ENCODE measurements at regions not wholly inside any gene's neighbourhood (a gene's known extent, or its start where the extent isn't known, plus 50 kb on each side); places are given as distances from the start of the nearest gene placed in this dataset.

GRCh38 chr16:79535130-79535529 lies 65.4 kb downstream of the MAF start:
- H4K91ac ChIP-seq (ENCODE audit: insufficient read depth, low read depth, low read length): no peak overlapping the region
- intact Hi-C loops (cut with micrococcal nuclease): no loop called here
- no peak overlapping the region for H3K4me2 ChIP-seq (ENCODE audit: low read depth, low read length)
- ChIA-PET POLR2A (ENCODE audit: unreplicated experiment) (no interaction called here), CTCF (no interaction called here)
- H2BK20ac ChIP-seq (ENCODE audit: low read depth, low read length): no peak overlapping the region
- no peak overlapping the region for H3K27ac ChIP-seq (ENCODE audit: insufficient read depth, low read length)
- H4K8ac ChIP-seq (ENCODE audit: low read depth in 2 of 2, low read length in 2 of 2): no peak overlapping the region
- TF ChIP-seq SMC3 (IDR thresholded peaks at IDR 0.05; ENCODE audit: low read depth, low read length) (no peak), ELK1 (IDR thresholded peaks at IDR 0.05; ENCODE audit: borderline replicate concordance, low read depth, low read length) (no peak), POLR2A (IDR thresholded peaks at IDR 0.05; ENCODE audit: low read depth, low read length) (no peak), CTCF (conservative IDR thresholded peaks at IDR 0.05; ENCODE audit: low read depth, low read length) (no peak), RCOR1 (IDR thresholded peaks at IDR 0.05; ENCODE audit: insufficient replicate concordance, low read length) (no peak), MXI1 (IDR thresholded peaks at IDR 0.05; ENCODE audit: borderline replicate concordance, low read depth, low read length) (no peak), CEBPB (IDR thresholded peaks at IDR 0.05; ENCODE audit: low read depth, low read length) (no peak), RFX5 (IDR thresholded peaks at IDR 0.05; ENCODE audit: low read depth, low read length) (no peak), MAFK (IDR thresholded peaks at IDR 0.05; ENCODE audit: low read depth, low read length) (no peak), FOS (IDR thresholded peaks at IDR 0.05; ENCODE audit: low read depth, low read length) (no peak), USF2 (IDR thresholded peaks at IDR 0.05; ENCODE audit: low read depth, low read length) (no peak), BHLHE40 (IDR thresholded peaks at IDR 0.05; ENCODE audit: low read depth, low read length) (no peak), NFE2L2 (IDR thresholded peaks at IDR 0.05; ENCODE audit: low read depth, low read length) (no peak), RAD21 (IDR thresholded peaks at IDR 0.05; ENCODE audit: low read length) (no peak), CHD1 (IDR thresholded peaks at IDR 0.05; ENCODE audit: low read depth, low read length) (no peak), MAZ (IDR thresholded peaks at IDR 0.05; ENCODE audit: borderline replicate concordance, low read depth, low read length) (no peak)
- no peak overlapping the region for H3K23ac ChIP-seq (ENCODE audit: low read depth, low read length)
- no peak overlapping the region for H3K18ac ChIP-seq (ENCODE audit: low read depth, low read length)
- H2BK5ac ChIP-seq (ENCODE audit: low read depth, low read length, poor library complexity, severe bottlenecking): no peak overlapping the region
- DNase-seq (no peak), ATAC-seq (ENCODE audit: low read depth) (no peak)
- H3K9me1 ChIP-seq (ENCODE audit: insufficient read depth, low read length): no peaks in the 10 kb centered on the region
- no peak overlapping the region for H2AFZ ChIP-seq (replicated peaks; ENCODE audit: low read length, poor library complexity)
- H4K5ac ChIP-seq (ENCODE audit: low read depth, low read length): no peak overlapping the region
- H3K4me3 ChIP-seq (ENCODE audit: insufficient read depth, low read depth, low read length): no peak overlapping the region
- H3K9me3 ChIP-seq (ENCODE audit: control insufficient read depth, insufficient read depth, low read length): peaks cover 5% of the 10 kb centered on the region
- H2AK9ac ChIP-seq (replicated peaks; ENCODE audit: low read depth, low read length, poor library complexity): no peak overlapping the region
- no peaks in the 10 kb centered on the region for H3K36me3 ChIP-seq (ENCODE audit: control insufficient read depth, insufficient read depth, low read length)
- BruUV-seq (replicated peaks): no TSS peak
- dilution Hi-C loops (cut with HindIII; ENCODE audit: low sequenced_read_pairs, unreplicated experiment): no loop called here
- in situ Hi-C loops (cut with MboI; ENCODE audit: low sequenced_read_pairs): no loop called here
- H2BK120ac ChIP-seq (ENCODE audit: low read depth, low read length): no peak overlapping the region
- H3K4ac ChIP-seq (ENCODE audit: low read depth, low read length): no peak overlapping the region
- WGBS, 2 experiments (ENCODE audit: extremely low coverage in 2 of 2, insufficient read length in 1 of 2): 100% methylated on average over 1 of the region's 5 CpGs; no CpG with 5 or more reads in 1 of the 2 experiments
- H3K9ac ChIP-seq (ENCODE audit: low read depth, low read length): no peak overlapping the region
- H3K56ac ChIP-seq (ENCODE audit: extremely low read depth, insufficient read depth, low read length): no peak overlapping the region
- H4K20me1 ChIP-seq (ENCODE audit: insufficient read depth, low read length): no peaks in the 10 kb centered on the region
- H3K14ac ChIP-seq (replicated peaks; ENCODE audit: low read depth, low read length): no peak overlapping the region
- no peak overlapping the region for H2AK5ac ChIP-seq (ENCODE audit: low read depth, low read length)
- no peaks in the 10 kb centered on the region for H3K27me3 ChIP-seq (ENCODE audit: control insufficient read depth, insufficient read depth, low read length)
- H2BK15ac ChIP-seq (ENCODE audit: low read depth, low read length): no peak overlapping the region
- no peaks in the 10 kb centered on the region for H3K4me1 ChIP-seq (ENCODE audit: control insufficient read depth, insufficient read depth, low read length)
- no peaks in the 10 kb centered on the region for H3K79me1 ChIP-seq (ENCODE audit: low read depth in 1 of 2, low read length in 2 of 2)
